Activated CD4-positive, alpha-beta memory T cell treated with anti-CD3 and anti-CD28 coated beads for 36 hours (primary cell): ENCODE measurements at regions not wholly inside any gene's neighbourhood (a gene's known extent, or its start where the extent isn't known, plus 50 kb on each side); places are given as distances from the start of the nearest gene placed in this dataset.

ENCODE experiments used
- CTCF ChIA-PET: fragments of 350-600 bp; sonication (Branson Sonifier 250); formaldehyde crosslinking; loops from one replicate; lab custom pipeline; 2021; ENCODE audit warnings: antibody characterized with exemption, inconsistent platforms; lab: Charles Lee
- POLR2A ChIA-PET: fragments of 350-600 bp; sonication (Branson Sonifier 250); formaldehyde crosslinking; loops from one replicate; lab custom pipeline; 2021; ENCODE audit warnings: antibody characterized with exemption; lab: Charles Lee
- DNase-seq: peaks from one replicate; pipeline ENCODE4 v3.0.0-alpha.2; 2020
- H3K27ac Mint-ChIP-seq: one replicate; pipeline ENCODE4 v1.8.0; 2021; ENCODE audit warnings: mixed read lengths
- H3K27me3 Mint-ChIP-seq: one replicate; pipeline ENCODE4 v1.8.0; 2021; ENCODE audit warnings: mixed read lengths
- H3K36me3 Mint-ChIP-seq: one replicate; pipeline ENCODE4 v1.8.0; 2021; ENCODE audit warnings: mixed read lengths
- H3K4me1 Mint-ChIP-seq: one replicate; pipeline ENCODE4 v1.8.0; 2021; ENCODE audit warnings: low read depth, mixed read lengths
- H3K4me3 Mint-ChIP-seq: one replicate; pipeline ENCODE4 v1.8.0; 2021; ENCODE audit warnings: mild to moderate bottlenecking, mixed read lengths
- H3K9me3 Mint-ChIP-seq: one replicate; pipeline ENCODE4 v1.8.0; 2021; ENCODE audit warnings: mixed read lengths
- intact Hi-C: fragments of 100-400 bp; cut with micrococcal nuclease; formaldehyde crosslinking; loops from one replicate; pipeline ENCODE4 v1.15.1; 2023

DNA sequence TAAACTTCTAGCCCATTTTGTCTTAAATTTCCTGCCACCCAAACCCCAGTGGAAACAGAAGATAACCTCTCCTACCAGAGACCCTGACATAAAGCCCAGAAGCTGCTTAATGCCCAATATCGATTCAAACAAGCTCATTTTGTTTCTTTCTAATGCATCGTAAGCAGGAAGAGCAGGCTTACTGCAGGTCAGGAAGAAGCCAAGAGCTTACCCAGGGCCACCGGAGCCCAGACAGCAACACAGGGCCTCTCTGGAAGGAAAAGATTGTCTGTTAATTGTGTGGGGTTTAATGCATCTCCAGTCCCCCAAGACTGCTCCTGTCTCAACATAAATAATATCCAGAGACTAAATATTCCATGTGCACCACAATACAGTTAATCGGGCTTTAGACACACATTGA lies 177.3 kb upstream of the NOCT start:
- CTCF ChIA-PET, result no interaction called here

DNA sequence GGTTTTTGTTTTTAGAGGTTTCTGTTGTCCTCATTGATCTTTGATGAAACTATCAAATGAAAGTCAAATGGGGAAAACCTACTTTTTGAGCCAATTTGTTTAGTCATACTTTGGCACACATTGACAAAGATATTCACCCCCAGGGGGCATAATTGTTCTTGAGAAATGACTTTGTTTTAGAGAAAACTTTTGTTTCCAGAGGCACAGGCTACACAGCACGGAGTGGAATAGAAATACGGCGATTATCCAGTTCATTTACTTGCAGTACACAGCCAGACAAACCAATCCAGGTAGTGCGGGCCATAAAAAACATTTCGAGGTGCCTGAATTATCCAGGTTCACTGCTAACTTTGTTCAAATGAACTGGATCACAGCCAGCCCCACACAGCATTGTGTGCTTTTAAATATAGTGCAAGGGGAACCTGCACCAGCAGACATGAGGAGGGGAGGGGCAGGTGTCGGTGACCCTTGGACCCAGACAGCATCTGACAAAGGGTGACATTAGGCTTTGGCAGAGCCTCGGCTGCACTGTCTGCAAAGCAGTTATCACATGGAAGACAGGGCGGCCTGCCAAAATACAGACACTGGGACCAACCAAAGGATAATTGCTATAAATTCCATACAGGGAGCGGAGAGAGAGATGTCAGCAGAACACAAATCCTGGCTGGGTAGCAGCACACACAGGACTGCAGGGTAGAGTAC lies 179.6 kb upstream of the NOCT start:
- Mint-ChIP-seq H3K9me3 (no peaks in the 10 kb centered on the region), H3K36me3 (no peaks in the 10 kb centered on the region), H3K27me3 (peaks cover 5% of the 10 kb centered on the region), H3K4me1 (peaks cover 4% of the 10 kb centered on the region), H3K27ac (no peak overlapping the region), H3K4me3 (no peak overlapping the region)
- POLR2A ChIA-PET, result no interaction called here
- no peak for DNase-seq
- CTCF ChIA-PET, result no interaction called here
- intact Hi-C loops, result no loop called here

More for the DNA sequence above, 177.3 kb upstream of the NOCT start:
- peaks cover 9% of the 10 kb centered on the region for H3K27me3 Mint-ChIP-seq
- H3K27ac Mint-ChIP-seq, result no peak overlapping the region
- H3K36me3 Mint-ChIP-seq, result no peaks in the 10 kb centered on the region
- no peak overlapping the region for H3K4me3 Mint-ChIP-seq
- H3K9me3 Mint-ChIP-seq, result no peaks in the 10 kb centered on the region
- no peak for DNase-seq
- POLR2A ChIA-PET, result no interaction called here
- H3K4me1 Mint-ChIP-seq, result no peaks in the 10 kb centered on the region
- intact Hi-C loops, result no loop called here

DNA sequence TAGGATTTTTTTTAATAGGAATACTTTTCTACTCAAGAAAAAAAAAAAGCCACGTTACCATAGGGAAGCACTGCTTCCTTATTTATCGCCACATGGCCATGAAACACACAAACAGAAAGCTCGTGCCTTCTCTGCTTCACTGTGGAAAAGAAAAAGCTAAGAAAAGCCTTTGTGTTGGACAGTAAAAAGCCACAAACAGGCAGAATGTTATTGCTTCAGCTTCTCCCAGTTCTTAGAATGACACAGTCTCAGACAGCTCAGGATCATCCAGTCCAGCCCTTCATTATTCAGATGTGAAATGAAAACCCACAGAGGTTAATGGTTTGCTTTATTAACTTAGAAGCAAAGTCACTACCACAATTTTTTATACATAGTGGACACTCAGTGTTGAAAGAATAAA lies 181.6 kb upstream of the NOCT start:
- ChIA-PET POLR2A (no interaction called here), CTCF (no interaction called here)
- Mint-ChIP-seq H3K4me1 (peaks cover 4% of the 10 kb centered on the region), H3K27me3 (peaks cover 1% of the 10 kb centered on the region), H3K4me3 (no peak overlapping the region), H3K36me3 (no peaks in the 10 kb centered on the region), H3K27ac (no peak overlapping the region), H3K9me3 (no peaks in the 10 kb centered on the region)
- DNase-seq, result no peak
- intact Hi-C loops, result no loop called here

DNA sequence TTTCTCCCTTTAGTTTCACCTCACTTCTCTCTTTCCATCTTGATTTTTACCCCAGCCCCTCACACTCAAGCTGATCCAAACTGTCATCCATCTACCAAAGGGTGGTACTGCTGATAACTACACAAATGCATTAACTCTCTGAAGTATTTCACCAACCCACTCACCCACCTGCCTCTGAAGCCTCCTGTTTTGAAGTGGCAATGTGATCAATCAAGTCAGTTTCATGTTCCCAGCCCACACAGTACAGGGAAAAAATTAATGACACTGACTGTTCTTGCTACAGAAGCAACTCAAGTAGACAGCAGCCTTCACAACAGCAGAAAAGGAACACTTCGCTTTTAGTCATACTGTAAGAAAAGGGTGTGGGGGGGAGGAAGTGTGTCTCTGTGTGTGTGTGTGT lies 183.0 kb upstream of the NOCT start:
- CTCF ChIA-PET, result no interaction called here
- intact Hi-C loops, result no loop called here

DNA sequence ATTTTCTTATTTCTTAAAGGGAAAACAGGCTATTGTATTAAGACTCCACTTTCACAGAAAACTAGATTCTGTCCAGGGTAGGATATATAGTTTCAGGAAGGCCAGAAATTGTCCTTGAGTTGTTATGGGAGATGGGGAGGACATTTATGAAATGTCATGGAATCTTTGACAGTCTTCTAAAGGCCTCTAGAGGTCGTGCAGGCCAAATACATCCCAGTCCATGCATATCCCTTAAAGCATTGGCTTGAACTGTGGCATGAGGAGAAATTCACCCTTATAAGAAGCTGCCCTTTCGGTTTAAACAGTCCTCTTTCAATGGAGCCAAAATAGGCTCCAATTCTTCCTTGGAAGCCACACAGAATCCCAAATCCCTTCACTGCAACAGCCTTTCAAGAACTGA lies 183.6 kb upstream of the NOCT start:
- H3K4me1 Mint-ChIP-seq, result peaks cover 4% of the 10 kb centered on the region
- no peaks in the 10 kb centered on the region for H3K9me3 Mint-ChIP-seq
- ChIA-PET CTCF (no interaction called here), POLR2A (no interaction called here)
- H3K36me3 Mint-ChIP-seq, result no peaks in the 10 kb centered on the region
- DNase-seq, result no peak
- intact Hi-C loops, result no loop called here
- H3K4me3 Mint-ChIP-seq, result no peak overlapping the region
- no peaks in the 10 kb centered on the region for H3K27me3 Mint-ChIP-seq
- no peak overlapping the region for H3K27ac Mint-ChIP-seq

More for the DNA sequence above, 183.0 kb upstream of the NOCT start:
- no peaks in the 10 kb centered on the region for H3K9me3 Mint-ChIP-seq
- peak; percentile 10 for DNase-seq
- H3K27me3 Mint-ChIP-seq, result peaks cover 1% of the 10 kb centered on the region
- H3K4me3 Mint-ChIP-seq, result no peak overlapping the region
- H3K36me3 Mint-ChIP-seq, result no peaks in the 10 kb centered on the region
- H3K4me1 Mint-ChIP-seq, result peaks cover 4% of the 10 kb centered on the region
- no peak overlapping the region for H3K27ac Mint-ChIP-seq
- POLR2A ChIA-PET, result no interaction called here

DNA sequence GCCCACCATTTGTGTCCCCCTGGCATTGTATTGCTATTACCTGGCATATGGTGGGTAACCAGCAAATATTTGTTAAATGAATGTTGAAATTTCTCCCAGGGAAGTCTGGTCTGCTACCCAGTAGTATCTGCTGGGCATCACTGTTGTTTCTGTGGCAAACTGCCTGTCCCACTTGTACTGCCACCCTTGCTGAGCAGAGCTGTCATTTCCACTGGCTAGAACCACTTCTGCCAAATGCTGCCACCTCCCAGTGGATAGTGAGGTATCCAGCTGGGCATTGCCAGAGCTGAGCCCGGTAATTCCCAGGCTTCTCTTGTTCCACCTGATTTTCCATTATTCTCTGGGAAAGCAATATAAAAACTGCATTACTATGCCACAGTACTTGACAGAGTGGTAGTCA lies 186.7 kb upstream of the NOCT start:
- Mint-ChIP-seq H3K4me3 (no peak overlapping the region), H3K27me3 (no peaks in the 10 kb centered on the region), H3K36me3 (no peaks in the 10 kb centered on the region), H3K9me3 (no peaks in the 10 kb centered on the region), H3K4me1 (peaks cover 4% of the 10 kb centered on the region), H3K27ac (no peak overlapping the region)
- POLR2A ChIA-PET, result no interaction called here
- CTCF ChIA-PET, result no interaction called here
- intact Hi-C loops, result no loop called here
- no peak for DNase-seq

GRCh38 chr4:138826754-138827153 lies 188.8 kb upstream of the NOCT start:
- intact Hi-C loops, result no loop called here
- Mint-ChIP-seq H3K4me3 (no peak overlapping the region), H3K4me1 (no peaks in the 10 kb centered on the region), H3K27me3 (no peaks in the 10 kb centered on the region), H3K9me3 (no peaks in the 10 kb centered on the region), H3K27ac (no peak overlapping the region), H3K36me3 (no peaks in the 10 kb centered on the region)
- DNase-seq, result no peak
- ChIA-PET CTCF (no interaction called here), POLR2A (no interaction called here)

DNA sequence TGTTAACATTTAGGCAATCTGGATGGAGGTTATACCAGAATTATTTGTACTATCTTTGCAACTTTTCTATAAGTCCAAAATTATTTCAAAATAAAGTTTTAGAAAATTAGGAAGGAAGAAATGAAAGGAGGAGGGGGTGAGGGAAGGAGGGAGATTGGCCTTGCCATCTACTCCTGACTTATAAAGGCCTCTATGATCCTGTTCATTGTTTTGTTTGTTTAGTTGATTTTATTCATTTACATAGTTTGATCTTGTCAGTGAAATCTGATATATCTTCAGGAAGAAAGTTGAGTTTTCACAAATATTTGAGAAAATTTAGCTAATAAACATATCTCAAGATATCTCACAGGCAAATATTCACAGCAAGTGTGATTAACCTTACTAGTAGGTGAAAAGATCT lies 189.3 kb upstream of the NOCT start:
- no peak overlapping the region for H3K27ac Mint-ChIP-seq
- DNase-seq, result no peak
- H3K27me3 Mint-ChIP-seq, result no peaks in the 10 kb centered on the region
- ChIA-PET CTCF (no interaction called here), POLR2A (no interaction called here)
- H3K36me3 Mint-ChIP-seq, result no peaks in the 10 kb centered on the region
- H3K4me1 Mint-ChIP-seq, result no peaks in the 10 kb centered on the region
- intact Hi-C loops, result no loop called here
- no peaks in the 10 kb centered on the region for H3K9me3 Mint-ChIP-seq
- H3K4me3 Mint-ChIP-seq, result no peak overlapping the region

DNA sequence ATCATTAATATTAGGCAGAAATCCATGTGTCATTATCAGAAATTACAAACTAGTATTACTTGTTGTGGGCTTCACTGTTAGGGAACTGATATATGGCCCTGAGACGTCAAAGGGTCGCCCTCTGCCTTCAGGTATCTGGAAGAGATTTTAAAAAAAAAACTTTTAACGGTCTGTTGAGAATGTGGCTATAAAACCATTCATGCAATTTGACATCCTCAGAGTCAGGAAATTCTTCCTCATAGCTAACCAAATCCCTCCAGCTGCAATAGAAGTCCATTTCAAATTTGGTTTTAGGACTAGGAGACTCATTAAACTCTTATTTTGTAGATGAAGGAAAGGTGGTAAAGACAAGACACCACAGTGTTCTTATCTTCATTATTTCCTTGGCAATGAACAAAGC lies 194.2 kb upstream of the NOCT start:
- DNase-seq, result no peak
- Mint-ChIP-seq H3K27me3 (peaks cover 1% of the 10 kb centered on the region), H3K9me3 (no peaks in the 10 kb centered on the region), H3K4me3 (no peak overlapping the region), H3K4me1 (no peaks in the 10 kb centered on the region), H3K27ac (no peak overlapping the region), H3K36me3 (no peaks in the 10 kb centered on the region)
- CTCF ChIA-PET, result no interaction called here
- POLR2A ChIA-PET, result no interaction called here
- intact Hi-C loops, result no loop called here

DNA sequence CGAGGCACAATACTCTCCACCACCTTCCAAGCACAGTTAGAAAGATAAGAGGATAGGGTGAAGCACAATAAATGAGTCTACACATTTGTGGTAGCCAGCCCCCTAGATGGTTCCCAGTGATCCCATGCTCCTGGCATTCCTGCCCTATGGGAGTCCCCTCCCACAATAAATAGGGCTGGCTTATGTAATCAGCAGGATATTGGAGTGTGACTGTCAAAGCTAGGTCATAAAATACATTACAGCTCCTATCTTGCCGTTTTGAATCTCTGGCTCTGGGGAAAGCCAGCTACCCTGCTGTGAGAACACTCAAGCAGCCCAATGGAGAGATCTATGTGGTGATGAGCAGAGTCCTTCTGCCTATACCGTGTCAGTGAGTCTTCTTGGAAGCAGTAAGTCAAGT lies 198.7 kb upstream of the NOCT start:
- ChIA-PET CTCF (no interaction called here), POLR2A (no interaction called here)
- intact Hi-C loops, result no loop called here
- Mint-ChIP-seq H3K4me1 (no peaks in the 10 kb centered on the region), H3K36me3 (no peaks in the 10 kb centered on the region), H3K9me3 (no peaks in the 10 kb centered on the region), H3K27me3 (peaks cover 7% of the 10 kb centered on the region), H3K4me3 (no peak overlapping the region), H3K27ac (no peak overlapping the region)
- DNase-seq, result no peak

- Mint-ChIP-seq H3K4me1 (no peaks in the 10 kb centered on the region), H3K27me3 (peaks cover 10% of the 10 kb centered on the region), H3K36me3 (no peaks in the 10 kb centered on the region), H3K27ac (no peak overlapping the region), H3K4me3 (no peak overlapping the region), H3K9me3 (no peaks in the 10 kb centered on the region)
- POLR2A ChIA-PET, result no interaction called here
- no peak for DNase-seq
- intact Hi-C loops, result no loop called here
- CTCF ChIA-PET, result no interaction called here
Observed at GRCh38 chr4:138815811-138816210, 199.8 kb upstream of the NOCT start.

GRCh38 chr4:138805736-138806135 lies 209.8 kb upstream of the NOCT start:
- H3K36me3 Mint-ChIP-seq, result no peaks in the 10 kb centered on the region
- H3K27me3 Mint-ChIP-seq, result peaks cover 10% of the 10 kb centered on the region
- H3K4me1 Mint-ChIP-seq, result no peaks in the 10 kb centered on the region
- DNase-seq, result no peak
- no peaks in the 10 kb centered on the region for H3K9me3 Mint-ChIP-seq
- POLR2A ChIA-PET, result no interaction called here
- CTCF ChIA-PET, result no interaction called here
- H3K4me3 Mint-ChIP-seq, result no peak overlapping the region
- no peak overlapping the region for H3K27ac Mint-ChIP-seq
- intact Hi-C loops, result no loop called here

- intact Hi-C loops, result no loop called here
- Mint-ChIP-seq H3K36me3 (no peaks in the 10 kb centered on the region), H3K9me3 (no peaks in the 10 kb centered on the region), H3K4me3 (no peak overlapping the region), H3K4me1 (no peaks in the 10 kb centered on the region), H3K27me3 (peaks cover 10% of the 10 kb centered on the region), H3K27ac (no peak overlapping the region)
- CTCF ChIA-PET, result no interaction called here
- POLR2A ChIA-PET, result no interaction called here
- no peak for DNase-seq
Observed at GRCh38 chr4:138804711-138805110, 210.9 kb upstream of the NOCT start.
